Astrocyte of the cerebellum (primary cell): ENCODE measurements at regions not wholly inside any gene's neighbourhood (a gene's known extent, or its start where the extent isn't known, plus 50 kb on each side); places are given as distances from the start of the nearest gene placed in this dataset.

Source experiments
- DNase-seq: peaks from one replicate; pipeline ENCODE4 v3.0.0-alpha.2; 2011; ENCODE audit warnings: low read depth
- H3K4me3 ChIP-seq: 2 replicates; pipeline ENCODE4 v1.5.1; 2011; ENCODE audit warnings: mild to moderate bottlenecking, low read depth, low read length, moderate library complexity
- CTCF ChIP-seq: IDR thresholded peaks from 2 replicates; pipeline ENCODE4 v1.5.1; 2012; ENCODE audit warnings: low read length, low read depth, moderate library complexity, mild to moderate bottlenecking; ENCODE audit errors: missing control alignments
- in situ Hi-C: cut with HindIII; loops from 2 replicates; pipeline ENCODE4 v1.10.0; 2017; ENCODE audit warnings: low sequenced_read_pairs

- TF ChIP-seq CTCF: no peak
- in situ Hi-C loops: no loop called here
- DNase-seq: no peak
- no peak overlapping the region for H3K4me3 ChIP-seq
Measured at GRCh38 chr14:53638966-53639365, 317.7 kb downstream of the BMP4 start.

GRCh38 chr14:53634793-53635192 is 321.8 kb downstream of the BMP4 start:
- H3K4me3 ChIP-seq: no peak overlapping the region
- in situ Hi-C loops: no loop called here
- TF ChIP-seq CTCF: no peak
- no peak for DNase-seq

GRCh38 chr14:53630336-53630735 is 326.3 kb downstream of the BMP4 start:
- no peak for TF ChIP-seq CTCF
- in situ Hi-C loops: no loop called here
- no peak overlapping the region for H3K4me3 ChIP-seq
- DNase-seq: no peak

GRCh38 chr14:53628732-53629430 is 327.7 kb downstream of the BMP4 start:
- in situ Hi-C loops: no loop called here
- DNase-seq: no peak
- no peak for TF ChIP-seq CTCF
- H3K4me3 ChIP-seq: no peak overlapping the region

- H3K4me3 ChIP-seq: no peak overlapping the region
- in situ Hi-C loops: no loop called here
- no peak for DNase-seq
- TF ChIP-seq CTCF: no peak
Measured at GRCh38 chr14:53628261-53628660, 328.4 kb downstream of the BMP4 start.

GRCh38 chr14:53626761-53627160 is 329.9 kb downstream of the BMP4 start:
- DNase-seq: no peak
- no peak for TF ChIP-seq CTCF
- H3K4me3 ChIP-seq: no peak overlapping the region
- in situ Hi-C loops: no loop called here
